Fibroblast of lung (primary cell): ENCODE measurements at regions not wholly inside any gene's neighbourhood (a gene's known extent, or its start where the extent isn't known, plus 50 kb on each side); places are given as distances from the start of the nearest gene placed in this dataset.

ENCODE experiments used
- CTCF ChIP-seq, 2 donors: IDR thresholded peaks in 1 of 2; conservative IDR thresholded peaks in 1 of 2; 1 replicate in 1 of 2; 2 replicates in 1 of 2; pipeline ENCODE4 v1.5.1; 2011 to 2012; ENCODE audit warnings: low read length in 2 of 2, control low read depth in 1 of 2, inconsistent platforms in 1 of 2, low read depth in 1 of 2, mild to moderate bottlenecking in 1 of 2
- EZH2 ChIP-seq: IDR thresholded peaks from 2 replicates; pipeline ENCODE4 v1.5.1; 2012; ENCODE audit warnings: low read length, control low read depth, mild to moderate bottlenecking; ENCODE audit errors: missing control alignments

- TF ChIP-seq CTCF (conservative IDR thresholded peaks at IDR 0.05 in 1 of 2, IDR thresholded peaks at IDR 0.05 in 1 of 2; ENCODE audit: low read depth in 1 of 2, low read length in 2 of 2) (no peak), EZH2 (no peak)
Measured at GRCh38 chr14:97912217-97912616, 1115.0 kb downstream of the VRK1 start.
